ENCODE measurements at regions not wholly inside any gene's neighbourhood (a gene's known extent, or its start where the extent isn't known, plus 50 kb on each side); places are given as distances from the start of the nearest gene placed in this dataset.
"Not testable (repeated sequence)": the region's sequence is repeated elsewhere in the genome, so short reads cannot be mapped to it uniquely, and the experiment has no call there.

GRCh38 chr10:53052521-53053164 is 280.1 kb upstream of the MBL2 start:
- DNase-seq, result no peak

GRCh38 chr10:53045315-53045714 is 272.7 kb upstream of the MBL2 start:
- DNase-seq, result no peak

GRCh38 chr10:53035823-53036222 is 263.2 kb upstream of the MBL2 start:
- not testable (repeated sequence) for DNase-seq

- DNase-seq, result no peak
Measured at GRCh38 chr10:53033396-53033795, 260.8 kb upstream of the MBL2 start.

GRCh38 chr10:53029872-53030849 is 257.6 kb upstream of the MBL2 start:
- peak; percentile 39 for DNase-seq

GRCh38 chr10:53029449-53029848 is 256.9 kb upstream of the MBL2 start:
- DNase-seq, result no peak

- DNase-seq, result not testable (repeated sequence)
Measured at GRCh38 chr10:53025765-53026164, 253.2 kb upstream of the MBL2 start.

- DNase-seq, result peak; percentile 7
Measured at GRCh38 chr10:53025172-53025711, 252.7 kb upstream of the MBL2 start.

- DNase-seq, result no peak
Measured at GRCh38 chr10:53023411-53023810, 250.8 kb upstream of the MBL2 start.

- no peak for DNase-seq
Measured at GRCh38 chr10:53022611-53023088, 250.1 kb upstream of the MBL2 start.

GRCh38 chr10:53013201-53013810 is 240.7 kb upstream of the MBL2 start:
- no peak for DNase-seq

GRCh38 chr10:53009961-53010907 is 237.7 kb upstream of the MBL2 start:
- DNase-seq, result no peak

GRCh38 chr10:53007527-53007842 is 234.9 kb upstream of the MBL2 start:
- DNase-seq, result no peak

- DNase-seq, result no peak
Measured at GRCh38 chr10:53006663-53007526, 234.3 kb upstream of the MBL2 start.

- DNase-seq, result no peak
Measured at GRCh38 chr10:53005612-53006345, 233.2 kb upstream of the MBL2 start.

GRCh38 chr10:53003094-53003493 is 230.5 kb upstream of the MBL2 start:
- DNase-seq, result no peak

GRCh38 chr10:52999681-53000080 is 227.1 kb upstream of the MBL2 start:
- no peak for DNase-seq

GRCh38 chr10:52999258-52999657 is 226.7 kb upstream of the MBL2 start:
- DNase-seq, result no peak

- no peak for DNase-seq
Measured at GRCh38 chr10:52997007-52997406, 224.4 kb upstream of the MBL2 start.

GRCh38 chr10:52994370-52994769 is 221.8 kb upstream of the MBL2 start:
- DNase-seq, result no peak

Measured in EL (cell line).